ENCODE measurements at regions not wholly inside any gene's neighbourhood (a gene's known extent, or its start where the extent isn't known, plus 50 kb on each side); places are given as distances from the start of the nearest gene placed in this dataset.

- CTCF ChIA-PET = no interaction called here
- no peak overlapping the region for H3K4me3 ChIP-seq (ENCODE audit: low read depth, low read length)
- no peak for DNase-seq (ENCODE audit: low read depth, low spot score)
Measured at GRCh38 chr10:124166431-124167125, 73.2 kb upstream of the CHST15 start.

GRCh38 chr10:124165827-124166226 lies 72.4 kb upstream of the CHST15 start:
- POLR2A ChIA-PET = no interaction called here
- no peak overlapping the region for H3K4me3 ChIP-seq (ENCODE audit: low read depth, low read length)
- DNase-seq (ENCODE audit: low read depth, low spot score) = no peak
- TF ChIP-seq CTCF (IDR thresholded peaks at IDR 0.05; ENCODE audit: insufficient read depth, low read length, missing control alignments) = no peak
- CTCF ChIA-PET = no interaction called here

More at GRCh38 chr10:124166431-124167125, 73.2 kb upstream of the CHST15 start:
- POLR2A ChIA-PET = no interaction called here
- TF ChIP-seq CTCF (IDR thresholded peaks at IDR 0.05; ENCODE audit: insufficient read depth, low read length, missing control alignments) = no peak

- DNase-seq (ENCODE audit: low read depth, low spot score) = no peak
- ChIA-PET CTCF (no interaction called here), POLR2A (no interaction called here)
- no peak for TF ChIP-seq CTCF (IDR thresholded peaks at IDR 0.05; ENCODE audit: insufficient read depth, low read length, missing control alignments)
- H3K4me3 ChIP-seq (ENCODE audit: low read depth, low read length) = no peak overlapping the region
Measured at GRCh38 chr10:124165311-124165710, 71.9 kb upstream of the CHST15 start.

GRCh38 chr10:124164264-124164663 lies 70.9 kb upstream of the CHST15 start:
- DNase-seq (ENCODE audit: low read depth, low spot score) = no peak
- CTCF ChIA-PET = no interaction called here
- TF ChIP-seq CTCF (IDR thresholded peaks at IDR 0.05; ENCODE audit: insufficient read depth, low read length, missing control alignments) = no peak
- POLR2A ChIA-PET = no interaction called here
- no peak overlapping the region for H3K4me3 ChIP-seq (ENCODE audit: low read depth, low read length)

- ChIA-PET CTCF (no interaction called here), POLR2A (no interaction called here)
- no peak for DNase-seq (ENCODE audit: low read depth, low spot score)
- H3K4me3 ChIP-seq (ENCODE audit: low read depth, low read length) = no peak overlapping the region
- TF ChIP-seq CTCF (IDR thresholded peaks at IDR 0.05; ENCODE audit: insufficient read depth, low read length, missing control alignments) = no peak
Measured at GRCh38 chr10:124162774-124163354, 69.5 kb upstream of the CHST15 start.

- no peak for TF ChIP-seq CTCF (IDR thresholded peaks at IDR 0.05; ENCODE audit: insufficient read depth, low read length, missing control alignments)
- ChIA-PET POLR2A (no interaction called here), CTCF (no interaction called here)
- H3K4me3 ChIP-seq (ENCODE audit: low read depth, low read length) = no peak overlapping the region
- no peak for DNase-seq (ENCODE audit: low read depth, low spot score)
Measured at GRCh38 chr10:124162136-124162535, 68.7 kb upstream of the CHST15 start.

Data from AG04449 (cell line).